ENCODE measurements at regions not wholly inside any gene's neighbourhood (a gene's known extent, or its start where the extent isn't known, plus 50 kb on each side); places are given as distances from the start of the nearest gene placed in this dataset.

GRCh38 chr5:62829604-62829986, 251.0 kb downstream of the LRRC70 start:
- Histone ChIP-seq H4K20me1 (ENCODE audit: control insufficient read depth, insufficient read depth) (no peaks in the 10 kb centered on the region), H2AFZ (ENCODE audit: control insufficient read depth, low read depth, low read length) (no peak overlapping the region), H3K27me3 (replicated peaks in 1 of 2; ENCODE audit: control insufficient read depth in 2 of 2, insufficient read depth in 2 of 2, low read length in 1 of 2) (no peaks in the 10 kb centered on the region), H3K9me3 (replicated peaks; ENCODE audit: control insufficient read depth, insufficient read depth, low read length) (no peaks in the 10 kb centered on the region), H3K4me1 (ENCODE audit: control insufficient read depth, insufficient read depth, low read length) (no peaks in the 10 kb centered on the region), H3K36me3 (ENCODE audit: control insufficient read depth in 2 of 2, insufficient read depth in 2 of 2, low read length in 1 of 2) (no peaks in the 10 kb centered on the region), H3K4me2 (ENCODE audit: control insufficient read depth, insufficient read depth) (no peak overlapping the region), H3K9ac (ENCODE audit: control insufficient read depth, insufficient read depth, low read length) (no peak overlapping the region), H3K4me3 (no peak overlapping the region), H3K27ac (ENCODE audit: control insufficient read depth, insufficient read depth) (no peak overlapping the region), H3K79me2 (ENCODE audit: control insufficient read depth, insufficient read depth, low read length) (no peaks in the 10 kb centered on the region)
- intact Hi-C loops (cut with micrococcal nuclease; ENCODE audit: unreplicated experiment), result no loop called here
- no peak for FAIRE-seq
- WGBS (ENCODE audit: insufficient coverage, insufficient replicate concordance, low lambda C conversion rate, missing lambda C conversion rate), result 2% methylated on average over 2 of the region's 2 CpGs
- no TSS peak for BruUV-seq (replicated peaks)
- in situ Hi-C loops (cut with MboI), result no loop called here
- no peak for DNase-seq (ENCODE audit: low read depth, low spot score)
- ATAC-seq, result no peak
- RAD21 ChIA-PET (ENCODE audit: unreplicated experiment), result no interaction called here
- SMC1A ChIA-PET (ENCODE audit: uncharacterized antibody, unreplicated experiment), result no interaction called here
- TF ChIP-seq NFYA (IDR thresholded peaks at IDR 0.05; ENCODE audit: borderline replicate concordance, low read depth, low read length) (no peak), ZNF274 (IDR thresholded peaks at IDR 0.05; ENCODE audit: insufficient read depth, insufficient read length) (no peak), GABPA (IDR thresholded peaks at IDR 0.05; ENCODE audit: low read depth) (no peak), RELA (IDR thresholded peaks at IDR 0.05; ENCODE audit: borderline replicate concordance, partially characterized antibody) (no peak), BACH1 (IDR thresholded peaks at IDR 0.05; ENCODE audit: borderline replicate concordance) (no peak)
- CTCF ChIA-PET, result no interaction called here
- POLR2A ChIA-PET, result no interaction called here

DNA sequence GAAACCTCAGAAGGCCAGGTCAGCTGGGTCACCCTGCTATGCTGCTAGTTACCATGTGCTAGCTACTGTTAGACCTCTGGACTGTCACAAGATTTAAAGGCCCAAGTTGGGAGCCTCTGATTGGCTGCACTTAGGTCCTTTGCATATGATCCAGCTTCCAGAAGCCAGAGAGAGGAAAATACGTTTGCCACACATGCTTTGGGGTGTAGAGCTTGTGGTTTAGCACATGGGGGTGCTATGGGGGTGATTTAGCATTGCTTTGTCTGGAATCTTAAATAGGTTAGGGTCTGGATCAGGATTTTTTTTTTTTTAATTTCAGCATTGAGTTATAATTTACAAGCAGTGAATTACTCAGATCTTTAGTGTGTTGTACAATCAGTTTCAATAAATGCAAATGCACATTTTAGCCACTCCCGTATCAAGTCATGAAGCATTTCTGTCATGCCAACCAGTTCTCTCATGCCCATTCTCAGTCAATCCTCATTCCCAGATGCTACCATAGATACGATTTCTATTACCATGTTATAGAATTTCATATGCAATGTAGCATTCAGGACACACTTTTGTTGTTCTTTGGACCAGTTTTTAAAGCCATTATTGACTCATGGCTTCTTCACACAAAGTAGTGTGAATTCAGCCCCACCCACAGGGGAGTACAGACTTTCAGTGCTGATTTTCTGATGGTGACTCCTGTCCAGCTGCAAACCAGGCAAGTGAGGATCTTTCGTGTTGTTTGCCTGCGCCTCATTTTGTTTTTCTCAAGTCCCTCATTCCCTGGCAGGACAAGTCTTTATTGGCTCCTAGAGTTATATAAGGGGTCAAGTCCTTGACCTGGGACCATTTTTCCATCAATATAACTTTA, 250.4 kb downstream of the LRRC70 start:
- no peak for DNase-seq (ENCODE audit: low read depth, low spot score)
- no peak for FAIRE-seq
- in situ Hi-C loops (cut with MboI), result no loop called here
- POLR2A ChIA-PET, result no interaction called here
- CTCF ChIA-PET, result no interaction called here
- no TSS peak for BruUV-seq (replicated peaks)
- Histone ChIP-seq H3K27ac (ENCODE audit: control insufficient read depth, insufficient read depth) (no peak overlapping the region), H2AFZ (ENCODE audit: control insufficient read depth, low read depth, low read length) (no peak overlapping the region), H3K36me3 (ENCODE audit: control insufficient read depth in 2 of 2, insufficient read depth in 2 of 2, low read length in 1 of 2) (no peaks in the 10 kb centered on the region), H3K27me3 (replicated peaks in 1 of 2; ENCODE audit: control insufficient read depth in 2 of 2, insufficient read depth in 2 of 2, low read length in 1 of 2) (no peaks in the 10 kb centered on the region), H3K9ac (ENCODE audit: control insufficient read depth, insufficient read depth, low read length) (no peak overlapping the region), H3K4me1 (ENCODE audit: control insufficient read depth, insufficient read depth, low read length) (no peaks in the 10 kb centered on the region), H4K20me1 (ENCODE audit: control insufficient read depth, insufficient read depth) (no peaks in the 10 kb centered on the region), H3K4me2 (ENCODE audit: control insufficient read depth, insufficient read depth) (no peak overlapping the region), H3K9me3 (replicated peaks; ENCODE audit: control insufficient read depth, insufficient read depth, low read length) (no peaks in the 10 kb centered on the region), H3K4me3 (no peak overlapping the region), H3K79me2 (ENCODE audit: control insufficient read depth, insufficient read depth, low read length) (no peaks in the 10 kb centered on the region)
- SMC1A ChIA-PET (ENCODE audit: uncharacterized antibody, unreplicated experiment), result no interaction called here
- RAD21 ChIA-PET (ENCODE audit: unreplicated experiment), result no interaction called here
- 38% methylated on average over 5 of the region's 5 CpGs for WGBS (ENCODE audit: insufficient coverage, insufficient replicate concordance, low lambda C conversion rate, missing lambda C conversion rate)
- no peak for ATAC-seq
- intact Hi-C loops (cut with micrococcal nuclease; ENCODE audit: unreplicated experiment), result no loop called here
- TF ChIP-seq CHD4 (IDR thresholded peaks at IDR 0.05) (no peak), POLR2A (IDR thresholded peaks at IDR 0.05; ENCODE audit: low read depth, low read length) (no peak), BMI1 (IDR thresholded peaks at IDR 0.05; ENCODE audit: borderline replicate concordance) (no peak), SMC3 (IDR thresholded peaks at IDR 0.05; ENCODE audit: borderline replicate concordance, low read length) (no peak), ATF2 (IDR thresholded peaks at IDR 0.05; ENCODE audit: low read length) (no peak), EP300 (IDR thresholded peaks at IDR 0.05; ENCODE audit: borderline replicate concordance in 1 of 2, control insufficient read depth in 1 of 2, low read depth in 2 of 2, low read length in 2 of 2) (no peak)

Data from GM12878 (cell line).